Fibroblast of lung (primary cell): ENCODE measurements at regions not wholly inside any gene's neighbourhood (a gene's known extent, or its start where the extent isn't known, plus 50 kb on each side); places are given as distances from the start of the nearest gene placed in this dataset.

Source experiments
- DNase-seq, 2 donors: peaks; one replicate each; pipeline versions ENCODE4 v3.0.0 to v3.0.0-alpha.2; 2010; ENCODE audit warnings: low read depth in 2 of 2
- H2AFZ ChIP-seq: 2 replicates; pipeline ENCODE4 v1.5.1; 2012; ENCODE audit warnings: low read length, control low read depth, inconsistent platforms
- H3K27ac ChIP-seq: 2 replicates; pipeline ENCODE4 v1.5.1; 2011; ENCODE audit warnings: low read length, control low read depth; ENCODE audit not compliant: insufficient read depth
- H3K27me3 ChIP-seq: 2 replicates; pipeline ENCODE4 v1.5.1; 2011; ENCODE audit warnings: mild to moderate bottlenecking, low read length; ENCODE audit not compliant: control insufficient read depth, insufficient read depth
- H3K36me3 ChIP-seq: 2 replicates; pipeline ENCODE4 v1.5.1; 2011; ENCODE audit warnings: low read length; ENCODE audit not compliant: control insufficient read depth, insufficient read depth
- H3K4me1 ChIP-seq: 2 replicates; pipeline ENCODE4 v1.5.1; 2011; ENCODE audit warnings: low read length; ENCODE audit not compliant: control insufficient read depth, insufficient read depth; ENCODE audit errors: extremely low read depth
- H3K4me2 ChIP-seq: 2 replicates; pipeline ENCODE4 v1.5.1; 2011; ENCODE audit warnings: low read length, control low read depth; ENCODE audit not compliant: insufficient read depth; ENCODE audit errors: extremely low read depth
- H3K4me3 ChIP-seq, 4 experiments: fragments of 200-600 bp in 1 of 4; sonication (generic) in 1 of 4; replicated peaks in 1 of 4; 2 replicates each; pipeline ENCODE4 v1.5.1; 2011 to 2016; ENCODE audit warnings: low read length in 4 of 4, low read depth in 3 of 4, mild to moderate bottlenecking in 3 of 4, control low read depth in 2 of 4, inconsistent platforms in 1 of 4, mixed read lengths in 1 of 4; ENCODE audit not compliant: insufficient read depth in 1 of 4; ENCODE audit errors: control extremely low read depth in 1 of 4
- H3K79me2 ChIP-seq: 2 replicates; pipeline ENCODE4 v1.5.1; 2012; ENCODE audit warnings: mild to moderate bottlenecking, low read length, inconsistent platforms; ENCODE audit not compliant: control insufficient read depth, insufficient read depth
- H3K9ac ChIP-seq: 2 replicates; pipeline ENCODE4 v1.5.1; 2011; ENCODE audit warnings: mild to moderate bottlenecking, low read length, control low read depth; ENCODE audit not compliant: insufficient read depth
- H3K9me3 ChIP-seq: 2 replicates; pipeline ENCODE4 v1.5.1; 2012; ENCODE audit warnings: low read depth, low read length; ENCODE audit not compliant: control insufficient read depth, insufficient read depth
- H4K20me1 ChIP-seq: 2 replicates; pipeline ENCODE4 v1.5.1; 2011; ENCODE audit warnings: low read length; ENCODE audit not compliant: control insufficient read depth, insufficient read depth; ENCODE audit errors: extremely low read depth
- EZH2 ChIP-seq: IDR thresholded peaks from 2 replicates; pipeline ENCODE4 v1.5.1; 2012; ENCODE audit warnings: low read length, control low read depth, mild to moderate bottlenecking; ENCODE audit errors: missing control alignments
- TF ChIP-seq, protein P1 (sequence below), 2 donors: IDR thresholded peaks in 1 of 2; conservative IDR thresholded peaks in 1 of 2; 1 replicate in 1 of 2; 2 replicates in 1 of 2; pipeline ENCODE4 v1.5.1; 2011 to 2012; ENCODE audit warnings: low read length in 2 of 2, control low read depth in 1 of 2, inconsistent platforms in 1 of 2, low read depth in 1 of 2, mild to moderate bottlenecking in 1 of 2

DNA sequence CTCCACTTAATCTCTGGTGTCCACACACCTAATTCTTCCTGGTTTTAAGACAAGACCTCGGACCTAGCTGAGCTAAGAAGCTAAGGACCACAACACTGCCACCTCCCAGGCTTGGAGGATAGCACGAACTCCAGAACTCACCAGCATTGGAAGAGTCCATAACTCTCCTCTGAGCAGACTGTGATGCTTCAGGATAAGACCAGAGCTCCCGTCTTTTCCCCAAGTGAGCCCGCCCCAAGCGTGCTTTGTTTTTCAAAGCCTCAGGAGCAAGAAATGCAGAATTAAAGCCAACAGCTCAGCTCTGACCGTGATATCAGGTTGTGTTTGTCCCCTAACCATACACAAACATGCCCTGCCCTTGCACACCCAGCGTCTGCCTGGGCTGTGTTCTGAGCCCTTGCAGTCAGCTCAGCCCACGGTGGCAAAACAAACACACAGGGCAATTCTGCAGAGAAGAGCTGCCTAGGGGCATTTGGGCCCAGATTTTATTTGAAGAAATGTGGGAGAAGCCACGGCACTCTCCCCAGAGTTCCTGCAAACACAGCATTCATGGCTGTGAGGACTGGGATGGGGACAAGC is 145.4 kb downstream of the WDR11 start:
- TF ChIP-seq, protein P1, sequence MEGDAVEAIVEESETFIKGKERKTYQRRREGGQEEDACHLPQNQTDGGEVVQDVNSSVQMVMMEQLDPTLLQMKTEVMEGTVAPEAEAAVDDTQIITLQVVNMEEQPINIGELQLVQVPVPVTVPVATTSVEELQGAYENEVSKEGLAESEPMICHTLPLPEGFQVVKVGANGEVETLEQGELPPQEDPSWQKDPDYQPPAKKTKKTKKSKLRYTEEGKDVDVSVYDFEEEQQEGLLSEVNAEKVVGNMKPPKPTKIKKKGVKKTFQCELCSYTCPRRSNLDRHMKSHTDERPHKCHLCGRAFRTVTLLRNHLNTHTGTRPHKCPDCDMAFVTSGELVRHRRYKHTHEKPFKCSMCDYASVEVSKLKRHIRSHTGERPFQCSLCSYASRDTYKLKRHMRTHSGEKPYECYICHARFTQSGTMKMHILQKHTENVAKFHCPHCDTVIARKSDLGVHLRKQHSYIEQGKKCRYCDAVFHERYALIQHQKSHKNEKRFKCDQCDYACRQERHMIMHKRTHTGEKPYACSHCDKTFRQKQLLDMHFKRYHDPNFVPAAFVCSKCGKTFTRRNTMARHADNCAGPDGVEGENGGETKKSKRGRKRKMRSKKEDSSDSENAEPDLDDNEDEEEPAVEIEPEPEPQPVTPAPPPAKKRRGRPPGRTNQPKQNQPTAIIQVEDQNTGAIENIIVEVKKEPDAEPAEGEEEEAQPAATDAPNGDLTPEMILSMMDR (conservative IDR thresholded peaks at IDR 0.05 in 1 of 2, IDR thresholded peaks at IDR 0.05 in 1 of 2; ENCODE audit: low read depth in 1 of 2, low read length in 2 of 2) = no peak
- TF ChIP-seq EZH2 = no peak
- H3K4me3 ChIP-seq = no peak overlapping the region
- no peak overlapping the region for H3K9ac ChIP-seq
- no peaks in the 10 kb centered on the region for H4K20me1 ChIP-seq
- H2AFZ ChIP-seq = no peak overlapping the region
- no peaks in the 10 kb centered on the region for H3K9me3 ChIP-seq
- no peaks in the 10 kb centered on the region for H3K36me3 ChIP-seq
- no peak for DNase-seq
- H3K27me3 ChIP-seq = no peaks in the 10 kb centered on the region
- H3K79me2 ChIP-seq = no peaks in the 10 kb centered on the region
- no peak overlapping the region for H3K4me2 ChIP-seq
- H3K4me1 ChIP-seq = no peaks in the 10 kb centered on the region
- H3K27ac ChIP-seq = no peak overlapping the region

DNA sequence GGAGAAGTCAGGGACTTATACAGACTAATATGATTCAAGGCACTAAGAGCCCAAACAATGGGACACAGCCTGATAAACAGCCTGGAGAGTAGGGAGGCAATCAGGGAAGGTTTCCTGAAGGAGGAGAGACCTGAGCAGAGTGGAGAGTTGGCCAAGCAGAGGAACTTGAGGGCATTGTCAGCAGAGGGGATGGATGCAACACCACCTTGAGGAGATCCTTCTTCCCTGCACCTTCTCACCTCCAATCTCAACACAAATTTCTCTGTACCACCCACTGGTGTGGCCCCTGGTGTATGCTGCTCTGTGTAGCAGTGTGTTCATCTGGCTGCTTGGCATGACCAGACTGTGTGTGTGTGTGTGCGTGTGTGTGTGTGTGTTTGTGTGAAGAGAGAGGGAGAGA is 146.2 kb downstream of the WDR11 start:
- Histone ChIP-seq H3K9ac (no peak overlapping the region), H4K20me1 (no peaks in the 10 kb centered on the region), H3K4me1 (no peaks in the 10 kb centered on the region), H3K4me3 (no peak overlapping the region), H3K27me3 (no peaks in the 10 kb centered on the region), H2AFZ (no peak overlapping the region), H3K27ac (no peak overlapping the region), H3K4me2 (no peak overlapping the region), H3K36me3 (no peaks in the 10 kb centered on the region), H3K9me3 (no peaks in the 10 kb centered on the region), H3K79me2 (no peaks in the 10 kb centered on the region)
- no peak for DNase-seq
- TF ChIP-seq, protein P1 (conservative IDR thresholded peaks at IDR 0.05 in 1 of 2, IDR thresholded peaks at IDR 0.05 in 1 of 2; ENCODE audit: low read depth in 1 of 2, low read length in 2 of 2) = no peak

DNA sequence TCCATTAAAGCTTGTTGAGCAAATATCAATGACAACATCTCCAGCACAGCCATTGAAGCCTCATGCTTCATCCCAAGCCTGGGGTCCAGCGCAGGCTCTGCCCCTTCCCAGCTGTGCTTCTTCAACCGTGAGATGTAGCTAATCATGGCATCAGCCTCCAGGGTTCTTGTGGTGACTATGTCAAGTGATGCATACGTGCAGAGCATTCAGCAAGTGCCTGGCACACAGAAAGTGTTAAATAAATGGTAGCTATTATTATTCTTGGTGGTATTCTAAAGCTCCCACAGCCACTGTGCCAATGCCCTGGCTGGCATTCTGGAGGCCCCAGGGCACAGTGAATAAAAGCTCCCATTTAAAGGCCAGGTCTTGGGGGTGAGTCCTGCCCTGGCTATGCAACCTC is 146.6 kb downstream of the WDR11 start:
- Histone ChIP-seq H4K20me1 (no peaks in the 10 kb centered on the region), H2AFZ (no peak overlapping the region), H3K9me3 (no peaks in the 10 kb centered on the region), H3K4me1 (no peaks in the 10 kb centered on the region), H3K27ac (no peak overlapping the region), H3K79me2 (no peaks in the 10 kb centered on the region), H3K4me2 (no peak overlapping the region), H3K4me3 (no peak overlapping the region), H3K36me3 (no peaks in the 10 kb centered on the region), H3K27me3 (no peaks in the 10 kb centered on the region), H3K9ac (no peak overlapping the region)
- TF ChIP-seq EZH2 = no peak
- TF ChIP-seq, protein P1 (conservative IDR thresholded peaks at IDR 0.05 in 1 of 2, IDR thresholded peaks at IDR 0.05 in 1 of 2; ENCODE audit: low read depth in 1 of 2, low read length in 2 of 2) = no peak
- no peak for DNase-seq
